BJ (cell line): ENCODE measurements at regions not wholly inside any gene's neighbourhood (a gene's known extent, or its start where the extent isn't known, plus 50 kb on each side); places are given as distances from the start of the nearest gene placed in this dataset.

Experiments used
- CTCF ChIA-PET: fragments of 350-600 bp; formaldehyde crosslinking; extraction: SDS; loops from one replicate; lab custom pipeline; 2021; ENCODE audit warnings: antibody characterized with exemption, inconsistent platforms; lab: Yijun Ruan, JAX
- POLR2A ChIA-PET: fragments of 300-600 bp; sonication (Branson Sonifier 250); formaldehyde crosslinking; extraction: SDS; loops from one replicate; lab custom pipeline; 2021; ENCODE audit warnings: antibody characterized with exemption; lab: Charles Lee
- DNase-seq: peaks from one replicate; pipeline ENCODE4 v3.0.0-alpha.2; 2011; ENCODE audit warnings: low read depth
- H3K27me3 ChIP-seq: 2 replicates; pipeline ENCODE4 v1.6.0; 2011; ENCODE audit warnings: low read length; ENCODE audit not compliant: control insufficient read depth, insufficient read depth
- H3K36me3 ChIP-seq: 2 replicates; pipeline ENCODE4 v1.5.1; 2011; ENCODE audit warnings: low read length; ENCODE audit not compliant: control insufficient read depth, insufficient read depth
- H3K4me3 ChIP-seq: 2 replicates; pipeline ENCODE4 v1.5.1; 2011; ENCODE audit warnings: low read depth, mild to moderate bottlenecking, control low read depth, low read length
- TF ChIP-seq, protein P1 (sequence below): IDR thresholded peaks from 2 replicates; pipeline ENCODE4 v1.5.1; 2011; ENCODE audit warnings: low read depth, mild to moderate bottlenecking, control low read depth, inconsistent platforms, low read length, moderate library complexity; ENCODE audit not compliant: insufficient read depth

DNA sequence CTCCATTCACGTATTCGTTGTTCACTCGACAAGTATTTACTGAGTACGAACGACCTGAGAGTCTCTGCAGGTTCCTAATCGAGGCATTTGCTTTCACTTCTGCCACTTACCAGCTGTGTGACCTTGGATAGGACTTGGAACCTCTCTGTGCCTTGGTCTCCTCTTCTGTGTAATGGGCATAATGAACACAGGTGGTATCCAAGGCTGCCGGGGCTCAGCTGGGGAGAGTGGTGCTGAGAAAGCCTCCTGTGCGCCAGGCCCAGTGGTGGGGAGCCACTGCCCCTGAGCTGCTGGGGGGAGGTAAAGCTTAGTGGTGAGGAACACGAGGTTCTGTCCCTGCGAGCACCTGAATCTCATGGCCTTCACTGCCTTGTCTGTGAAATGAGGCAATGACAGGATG, 150.7 kb downstream of the IRF8 start:
- H3K36me3 ChIP-seq, result no peaks in the 10 kb centered on the region
- CTCF ChIA-PET, result interaction anchor here (0.9 to 2.1 kb wide), 4 partner anchors 9 to 230 kb away, joined by 3 to 7 read pairs (median 6); no protein-coding TSS in a partner anchor
- peaks cover 22% of the 10 kb centered on the region for H3K27me3 ChIP-seq
- POLR2A ChIA-PET, result no interaction called here
- TF ChIP-seq, protein P1, sequence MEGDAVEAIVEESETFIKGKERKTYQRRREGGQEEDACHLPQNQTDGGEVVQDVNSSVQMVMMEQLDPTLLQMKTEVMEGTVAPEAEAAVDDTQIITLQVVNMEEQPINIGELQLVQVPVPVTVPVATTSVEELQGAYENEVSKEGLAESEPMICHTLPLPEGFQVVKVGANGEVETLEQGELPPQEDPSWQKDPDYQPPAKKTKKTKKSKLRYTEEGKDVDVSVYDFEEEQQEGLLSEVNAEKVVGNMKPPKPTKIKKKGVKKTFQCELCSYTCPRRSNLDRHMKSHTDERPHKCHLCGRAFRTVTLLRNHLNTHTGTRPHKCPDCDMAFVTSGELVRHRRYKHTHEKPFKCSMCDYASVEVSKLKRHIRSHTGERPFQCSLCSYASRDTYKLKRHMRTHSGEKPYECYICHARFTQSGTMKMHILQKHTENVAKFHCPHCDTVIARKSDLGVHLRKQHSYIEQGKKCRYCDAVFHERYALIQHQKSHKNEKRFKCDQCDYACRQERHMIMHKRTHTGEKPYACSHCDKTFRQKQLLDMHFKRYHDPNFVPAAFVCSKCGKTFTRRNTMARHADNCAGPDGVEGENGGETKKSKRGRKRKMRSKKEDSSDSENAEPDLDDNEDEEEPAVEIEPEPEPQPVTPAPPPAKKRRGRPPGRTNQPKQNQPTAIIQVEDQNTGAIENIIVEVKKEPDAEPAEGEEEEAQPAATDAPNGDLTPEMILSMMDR, result no peak
- H3K4me3 ChIP-seq, result no peak overlapping the region
- DNase-seq, result no peak

DNA sequence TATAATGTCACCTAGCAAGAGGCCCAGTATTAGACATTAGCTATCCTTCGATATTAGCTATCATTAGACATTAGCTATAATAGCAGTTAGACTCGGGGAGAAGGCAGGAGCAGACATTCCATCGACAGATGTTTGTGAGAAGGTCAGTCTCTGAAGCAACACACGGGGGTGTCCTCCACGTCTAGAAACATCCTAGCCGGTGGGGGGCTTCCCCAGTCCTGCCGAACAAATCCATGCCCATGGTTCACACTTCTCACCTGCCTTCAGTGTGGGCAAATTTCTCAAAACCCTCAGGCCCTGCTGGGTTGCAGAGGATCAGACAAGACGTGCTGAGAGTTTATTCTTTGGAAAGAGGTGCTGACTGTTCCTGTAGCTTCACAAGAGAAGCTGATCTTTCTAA, 151.1 kb downstream of the IRF8 start:
- Histone ChIP-seq H3K36me3 (no peaks in the 10 kb centered on the region), H3K4me3 (no peak overlapping the region), H3K27me3 (peaks cover 25% of the 10 kb centered on the region)
- DNase-seq, result no peak
- ChIA-PET CTCF (interaction anchor here (0.6 to 2.1 kb wide), 6 partner anchors 9 to 467 kb away, joined by 3 to 7 read pairs (median 6); no protein-coding TSS in a partner anchor), POLR2A (no interaction called here)
- TF ChIP-seq, protein P1, result no peak

DNA sequence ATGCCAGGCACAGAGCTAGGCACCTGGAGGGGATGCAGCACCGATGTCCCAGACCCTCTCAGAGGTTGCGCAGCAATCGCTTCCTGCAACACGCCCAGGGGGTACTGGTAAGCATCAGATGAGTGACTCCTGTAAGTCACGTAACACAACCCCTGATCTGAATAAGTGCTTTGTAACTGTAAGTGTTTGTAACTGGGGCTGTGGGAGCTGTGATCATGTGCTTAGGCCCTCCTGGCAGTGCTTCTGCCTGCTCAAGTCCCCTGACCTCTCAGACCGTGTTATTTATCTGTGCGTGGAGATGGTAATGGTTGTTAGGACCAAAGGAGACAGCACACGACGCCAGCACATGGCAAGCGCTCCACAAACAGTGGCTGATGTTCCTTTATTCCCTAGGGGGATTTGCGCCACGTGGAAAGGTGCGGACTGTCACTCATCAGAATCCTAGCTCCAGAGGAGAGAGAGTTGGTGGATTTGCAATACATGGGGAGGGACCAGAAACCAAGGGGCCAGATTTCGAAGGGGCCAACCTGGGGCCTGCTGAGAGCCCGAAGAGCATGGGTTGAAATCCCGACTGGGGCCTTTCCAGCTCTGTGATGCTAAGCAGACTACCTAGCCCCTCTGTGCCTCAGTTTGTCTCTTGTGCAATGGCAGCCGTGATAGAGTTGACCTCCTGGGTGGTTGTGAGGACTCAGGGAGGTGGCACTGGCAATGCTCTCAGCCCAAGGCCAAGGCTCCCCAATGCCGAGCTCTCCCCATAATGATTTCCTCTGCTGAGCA, 151.8 kb downstream of the IRF8 start:
- no peak for DNase-seq
- ChIA-PET POLR2A (no interaction called here), CTCF (interaction anchor here (0.6 to 2.1 kb wide), 4 partner anchors 22 to 467 kb away, joined by 3 to 7 read pairs (median 6); no protein-coding TSS in a partner anchor)
- H3K36me3 ChIP-seq, result no peaks in the 10 kb centered on the region
- TF ChIP-seq, protein P1, result no peak
- no peak overlapping the region for H3K4me3 ChIP-seq
- H3K27me3 ChIP-seq, result peaks cover 26% of the 10 kb centered on the region

DNA sequence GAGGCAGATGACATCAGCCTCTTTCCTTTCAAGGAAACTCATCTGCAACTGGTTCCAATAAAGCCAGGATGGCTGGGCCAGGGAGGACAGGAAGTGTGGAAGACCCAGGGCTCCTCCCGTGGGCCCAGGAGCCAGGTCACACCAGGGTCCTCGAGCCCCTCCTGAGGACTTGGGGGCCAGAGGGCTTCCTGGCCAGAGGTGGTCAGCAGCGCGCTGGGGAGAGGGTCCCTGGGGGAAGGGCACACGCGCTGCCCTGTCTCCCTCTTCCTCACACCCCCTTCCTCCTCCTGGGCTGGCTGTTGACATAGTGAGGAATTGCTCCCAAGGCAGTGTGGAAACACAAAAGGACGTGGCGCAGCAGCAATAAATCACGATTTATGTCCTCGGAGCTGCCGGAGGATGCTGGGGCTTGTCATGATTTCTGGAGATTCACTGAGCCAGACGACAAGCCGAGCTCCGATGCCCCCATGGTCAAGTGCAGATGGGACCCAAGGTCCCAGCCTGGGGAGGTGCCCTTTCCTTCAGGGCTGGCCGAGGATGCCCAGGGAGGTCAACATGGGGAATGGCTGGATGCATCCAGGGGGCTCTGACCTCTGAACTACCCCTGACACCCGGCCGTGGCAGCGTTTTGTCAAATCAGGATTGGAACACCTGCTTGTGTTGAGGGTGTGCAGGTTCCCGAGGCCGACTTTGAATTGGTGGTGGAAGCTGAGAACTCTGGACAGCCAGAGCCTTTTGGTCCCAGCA, 152.6 kb downstream of the IRF8 start:
- ChIA-PET POLR2A (no interaction called here), CTCF (interaction anchor here (0.9 to 2.1 kb wide), 3 partner anchors 21 to 466 kb away, joined by 3 to 7 read pairs (median 6); no protein-coding TSS in a partner anchor)
- TF ChIP-seq, protein P1, result no peak
- no peak for DNase-seq
- Histone ChIP-seq H3K4me3 (no peak overlapping the region), H3K27me3 (peaks cover 23% of the 10 kb centered on the region), H3K36me3 (no peaks in the 10 kb centered on the region)

DNA sequence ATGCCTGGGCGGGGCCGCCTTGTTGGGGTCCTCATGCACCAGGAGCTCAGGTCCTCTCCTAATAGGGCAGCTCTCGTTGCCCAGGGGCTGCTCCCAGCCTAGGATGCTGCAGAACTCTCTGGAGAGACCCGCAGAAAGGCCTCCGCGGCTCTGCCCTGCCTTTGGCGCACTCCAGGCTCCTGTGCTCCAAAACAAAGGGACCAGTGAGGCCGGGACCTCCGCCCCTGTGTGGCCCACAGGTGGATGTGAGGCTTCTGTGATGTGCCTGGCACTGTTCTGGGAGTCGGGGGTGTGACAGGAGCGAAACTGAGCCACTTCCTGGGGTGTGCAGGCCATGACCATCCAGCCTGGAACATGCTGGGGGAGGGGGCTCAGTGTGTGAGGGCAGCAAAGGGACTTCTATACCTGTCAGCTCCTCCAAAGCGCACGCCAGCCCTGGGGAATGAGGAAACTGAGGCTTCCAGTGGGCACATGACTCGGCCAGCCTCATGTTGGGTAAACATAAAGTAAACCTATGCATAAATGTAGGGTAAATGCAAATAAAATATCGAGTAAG, 153.2 kb downstream of the IRF8 start:
- POLR2A ChIA-PET, result no interaction called here
- Histone ChIP-seq H3K4me3 (no peak overlapping the region), H3K36me3 (no peaks in the 10 kb centered on the region), H3K27me3 (peaks cover 23% of the 10 kb centered on the region)
- TF ChIP-seq, protein P1, result no peak
- CTCF ChIA-PET, result interaction anchor here (0.9 to 2.1 kb wide), 2 partner anchors 20 to 233 kb away, joined by 3 to 6 read pairs; no protein-coding TSS in a partner anchor
- no peak for DNase-seq
